Sigmoid colon (tissue), 4 donors: ENCODE measurements at regions not wholly inside any gene's neighbourhood (a gene's known extent, or its start where the extent isn't known, plus 50 kb on each side); places are given as distances from the start of the nearest gene placed in this dataset.

Source experiments
- POLR2A ChIP-seq, 2 donors: fragments of 450-650 bp; IDR thresholded peaks; one replicate each; pipeline ENCODE4 v1.6.1; 2016; ENCODE audit warnings: antibody characterized with exemption in 2 of 2, mild to moderate bottlenecking in 2 of 2, moderate library complexity in 2 of 2
- POLR2AphosphoS5 ChIP-seq, 4 donors: sonication (generic); formaldehyde crosslinking; IDR thresholded peaks; one replicate each; pipeline ENCODE4 v1.6.1; 2017; ENCODE audit warnings: antibody characterized with exemption in 4 of 4
- TF ChIP-seq, protein P1 (sequence below), 4 experiments: fragments of 450-650 bp in 3 of 4; fragments of 200-600 bp in 1 of 4; IDR thresholded peaks; one replicate each; pipeline ENCODE4 v1.5.1; 2016 to 2019; ENCODE audit warnings: antibody characterized with exemption in 4 of 4, mild to moderate bottlenecking in 3 of 4, moderate library complexity in 2 of 4

DNA sequence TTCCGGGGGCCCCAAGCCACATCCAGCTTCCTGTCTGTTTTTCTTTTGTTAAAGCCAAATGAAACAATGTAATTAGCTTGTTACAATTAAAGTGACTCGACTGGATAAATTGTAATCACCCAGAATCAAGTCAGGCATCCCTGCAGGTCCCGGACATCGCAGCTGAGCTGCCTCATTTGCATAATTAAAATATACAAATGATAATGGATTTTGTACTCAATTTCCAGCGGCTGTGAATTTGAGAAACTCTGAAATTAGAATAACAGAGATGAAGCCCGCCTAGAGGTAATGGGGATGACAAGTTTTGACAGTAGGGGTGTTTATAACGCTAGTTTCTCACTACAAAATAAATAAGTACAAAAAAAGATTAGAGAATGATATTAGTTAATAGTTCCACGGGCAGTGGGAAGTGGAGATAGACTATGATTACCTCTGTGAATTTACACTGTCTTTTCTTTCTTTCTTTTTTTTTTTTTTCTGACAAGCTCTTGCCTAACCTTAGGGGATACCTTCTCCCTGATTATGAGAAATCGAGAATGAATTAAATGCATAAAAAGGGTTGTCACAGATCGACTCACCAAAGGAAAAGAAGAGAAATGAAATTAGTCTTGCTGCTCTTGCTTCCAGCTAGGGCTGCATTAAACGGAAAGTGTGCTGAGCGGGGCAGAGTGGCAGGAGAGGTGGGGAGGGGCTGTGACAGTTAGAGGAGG, 82.6 kb upstream of the SKOR2 start:
- TF ChIP-seq, protein P1, sequence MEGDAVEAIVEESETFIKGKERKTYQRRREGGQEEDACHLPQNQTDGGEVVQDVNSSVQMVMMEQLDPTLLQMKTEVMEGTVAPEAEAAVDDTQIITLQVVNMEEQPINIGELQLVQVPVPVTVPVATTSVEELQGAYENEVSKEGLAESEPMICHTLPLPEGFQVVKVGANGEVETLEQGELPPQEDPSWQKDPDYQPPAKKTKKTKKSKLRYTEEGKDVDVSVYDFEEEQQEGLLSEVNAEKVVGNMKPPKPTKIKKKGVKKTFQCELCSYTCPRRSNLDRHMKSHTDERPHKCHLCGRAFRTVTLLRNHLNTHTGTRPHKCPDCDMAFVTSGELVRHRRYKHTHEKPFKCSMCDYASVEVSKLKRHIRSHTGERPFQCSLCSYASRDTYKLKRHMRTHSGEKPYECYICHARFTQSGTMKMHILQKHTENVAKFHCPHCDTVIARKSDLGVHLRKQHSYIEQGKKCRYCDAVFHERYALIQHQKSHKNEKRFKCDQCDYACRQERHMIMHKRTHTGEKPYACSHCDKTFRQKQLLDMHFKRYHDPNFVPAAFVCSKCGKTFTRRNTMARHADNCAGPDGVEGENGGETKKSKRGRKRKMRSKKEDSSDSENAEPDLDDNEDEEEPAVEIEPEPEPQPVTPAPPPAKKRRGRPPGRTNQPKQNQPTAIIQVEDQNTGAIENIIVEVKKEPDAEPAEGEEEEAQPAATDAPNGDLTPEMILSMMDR (IDR thresholded peaks at IDR 0.05): no peak
- TF ChIP-seq POLR2AphosphoS5 (IDR thresholded peaks at IDR 0.05): no peak
- no peak for TF ChIP-seq POLR2A (IDR thresholded peaks at IDR 0.05)
